GM12874 (cell line): ENCODE measurements at regions not wholly inside any gene's neighbourhood (a gene's known extent, or its start where the extent isn't known, plus 50 kb on each side); places are given as distances from the start of the nearest gene placed in this dataset.

Source experiments
- CTCF ChIP-seq: IDR thresholded peaks from 2 replicates; pipeline ENCODE4 v1.5.1; 2011; ENCODE audit warnings: low read depth, mild to moderate bottlenecking, control low read depth, low read length, moderate library complexity; ENCODE audit not compliant: insufficient read depth

- TF ChIP-seq CTCF: no peak
Observed at GRCh38 chr2:207324001-207324400, 158.3 kb upstream of the KLF7 start.

GRCh38 chr2:207327513-207327912 is 161.8 kb upstream of the KLF7 start:
- TF ChIP-seq CTCF: no peak

GRCh38 chr2:207328944-207329386 is 163.2 kb upstream of the KLF7 start:
- no peak for TF ChIP-seq CTCF

GRCh38 chr2:207330912-207331311 is 165.2 kb upstream of the KLF7 start:
- no peak for TF ChIP-seq CTCF

- TF ChIP-seq CTCF: no peak
Observed at GRCh38 chr2:207331674-207332073, 165.9 kb upstream of the KLF7 start.

- TF ChIP-seq CTCF: no peak
Observed at GRCh38 chr2:207332480-207333212, 166.9 kb upstream of the KLF7 start.

- TF ChIP-seq CTCF: no peak
Observed at GRCh38 chr2:207333599-207334300, 168.0 kb upstream of the KLF7 start.
